GM10248 (cell line): ENCODE measurements at regions not wholly inside any gene's neighbourhood (a gene's known extent, or its start where the extent isn't known, plus 50 kb on each side); places are given as distances from the start of the nearest gene placed in this dataset.

Experiments used
- CTCF ChIA-PET: fragments of 300-600 bp; sonication (Branson Sonifier 250); formaldehyde crosslinking; extraction: SDS; loops from one replicate; lab custom pipeline; 2021; ENCODE audit warnings: antibody characterized with exemption; lab: Yijun Ruan, JAX
- POLR2A ChIA-PET: fragments of 350-650 bp; sonication (Branson Sonifier 250); formaldehyde crosslinking; extraction: SDS; loops from one replicate; lab custom pipeline; 2020; ENCODE audit warnings: antibody characterized with exemption; lab: Yijun Ruan, JAX
- DNase-seq: peaks from one replicate; pipeline ENCODE4 v3.0.0; 2012; ENCODE audit errors: extremely low spot score
- CTCF ChIP-seq: IDR thresholded peaks from 2 replicates; pipeline ENCODE4 v1.5.1; 2012; ENCODE audit warnings: mild to moderate bottlenecking, low read depth; ENCODE audit errors: extremely low read depth, missing control alignments, control extremely low read depth

- no peak for DNase-seq
- ChIA-PET CTCF (interaction anchor here (1.3 to 1.4 kb wide), 2 partner anchors 30 to 768 kb away, joined by 3 to 5 read pairs; no protein-coding TSS in a partner anchor), POLR2A (no interaction called here)
- no peak for TF ChIP-seq CTCF
Observed at GRCh38 chr2:161033059-161033660, 127.1 kb upstream of the TANK start.

- ChIA-PET POLR2A (no interaction called here), CTCF (interaction anchor here (1.3 to 1.6 kb wide), 3 partner anchors 11 to 42 kb away, joined by 4 to 5 read pairs (median 4); no protein-coding TSS in a partner anchor)
- no peak for DNase-seq
- TF ChIP-seq CTCF, result no peak
Observed at GRCh38 chr2:161036926-161037325, 123.3 kb upstream of the TANK start.

- CTCF ChIA-PET, result interaction anchor here (0.9 to 7.7 kb wide), 4 partner anchors 8 to 25 kb away, joined by 3 to 36 read pairs (median 4); no protein-coding TSS in a partner anchor
- DNase-seq, result no peak
- TF ChIP-seq CTCF, result no peak
- POLR2A ChIA-PET, result no interaction called here
Observed at GRCh38 chr2:161039071-161039470, 121.2 kb upstream of the TANK start.

GRCh38 chr2:161041356-161041755, 118.9 kb upstream of the TANK start:
- no peak for DNase-seq
- TF ChIP-seq CTCF, result no peak
- CTCF ChIA-PET, result interaction anchor here (1.8 to 7.7 kb wide), 2 partner anchors 14 to 23 kb away, joined by 5 to 36 read pairs; no protein-coding TSS in a partner anchor
- POLR2A ChIA-PET, result no interaction called here

- POLR2A ChIA-PET, result no interaction called here
- CTCF ChIA-PET, result interaction anchor here (7.7 kb wide), 1 partner anchor 21 kb away, joined by 36 read pairs; no protein-coding TSS in a partner anchor
- DNase-seq, result no peak
- no peak for TF ChIP-seq CTCF
Observed at GRCh38 chr2:161042990-161043625, 117.1 kb upstream of the TANK start.

- DNase-seq, result no peak
- ChIA-PET POLR2A (no interaction called here), CTCF (interaction anchor here (7.7 kb wide), 1 partner anchor 20 kb away, joined by 36 read pairs; no protein-coding TSS in a partner anchor)
- TF ChIP-seq CTCF, result no peak
Observed at GRCh38 chr2:161044095-161044865, 115.9 kb upstream of the TANK start.
